Stromal cell of bone marrow (primary cell): ENCODE measurements at regions not wholly inside any gene's neighbourhood (a gene's known extent, or its start where the extent isn't known, plus 50 kb on each side); places are given as distances from the start of the nearest gene placed in this dataset.
"Not testable (repeated sequence)": the region's sequence is repeated elsewhere in the genome, so short reads cannot be mapped to it uniquely, and the experiment has no call there.

Experiments
- DNase-seq: peaks from one replicate; pipeline ENCODE4 v3.0.0-alpha.2; 2012; ENCODE audit warnings: low read depth

GRCh38 chr2:81061016-81061415, 756.5 kb upstream of the LRRTM1 start:
- no peak for DNase-seq

GRCh38 chr2:81050580-81051095, 746.1 kb upstream of the LRRTM1 start:
- DNase-seq = no peak

GRCh38 chr2:81043681-81044080, 739.1 kb upstream of the LRRTM1 start:
- no peak for DNase-seq

- no peak for DNase-seq
Observed at GRCh38 chr2:81007104-81007503, 702.6 kb upstream of the LRRTM1 start.

- no peak for DNase-seq
Observed at GRCh38 chr2:81002906-81003305, 698.4 kb upstream of the LRRTM1 start.

- no peak for DNase-seq
Observed at GRCh38 chr2:80987466-80987865, 682.9 kb upstream of the LRRTM1 start.

- DNase-seq = no peak
Observed at GRCh38 chr2:80969900-80970299, 665.3 kb upstream of the LRRTM1 start.

GRCh38 chr2:80968450-80968849, 663.9 kb upstream of the LRRTM1 start:
- no peak for DNase-seq

- no peak for DNase-seq
Observed at GRCh38 chr2:80947601-80948130, 643.1 kb upstream of the LRRTM1 start.

GRCh38 chr2:80943487-80943886, 638.9 kb upstream of the LRRTM1 start:
- no peak for DNase-seq

- no peak for DNase-seq
Observed at GRCh38 chr2:80942766-80943165, 638.2 kb upstream of the LRRTM1 start.

- no peak for DNase-seq
Observed at GRCh38 chr2:80938463-80938862, 633.9 kb upstream of the LRRTM1 start.

- not testable (repeated sequence) for DNase-seq
Observed at GRCh38 chr2:80931820-80932219, 627.3 kb upstream of the LRRTM1 start.

- no peak for DNase-seq
Observed at GRCh38 chr2:80930777-80931176, 626.2 kb upstream of the LRRTM1 start.

GRCh38 chr2:80926168-80926567, 621.6 kb upstream of the LRRTM1 start:
- DNase-seq = no peak

- no peak for DNase-seq
Observed at GRCh38 chr2:80896576-80896975, 592.0 kb upstream of the LRRTM1 start.

- DNase-seq = no peak
Observed at GRCh38 chr2:80894486-80894885, 589.9 kb upstream of the LRRTM1 start.

- DNase-seq = no peak
Observed at GRCh38 chr2:80893711-80894110, 589.2 kb upstream of the LRRTM1 start.

- no peak for DNase-seq
Observed at GRCh38 chr2:80889009-80889408, 584.5 kb upstream of the LRRTM1 start.

GRCh38 chr2:80887841-80888378, 583.4 kb upstream of the LRRTM1 start:
- no peak for DNase-seq

GRCh38 chr2:80874374-80874773, 569.8 kb upstream of the LRRTM1 start:
- no peak for DNase-seq

- DNase-seq = no peak
Observed at GRCh38 chr2:80869858-80870438, 565.4 kb upstream of the LRRTM1 start.

GRCh38 chr2:80863147-80863714, 558.7 kb upstream of the LRRTM1 start:
- DNase-seq = no peak

- no peak for DNase-seq
Observed at GRCh38 chr2:80858965-80859364, 554.4 kb upstream of the LRRTM1 start.
